SJSA1 (cell line): ENCODE measurements at regions not wholly inside any gene's neighbourhood (a gene's known extent, or its start where the extent isn't known, plus 50 kb on each side); places are given as distances from the start of the nearest gene placed in this dataset.
"Not testable (repeated sequence)": the region's sequence is repeated elsewhere in the genome, so short reads cannot be mapped to it uniquely, and the experiment has no call there.

ENCODE experiments used
- DNase-seq, 2 experiments: peaks; one replicate each; pipeline ENCODE4 v3.0.0-alpha.2; 2015 to 2020; ENCODE audit warnings: low spot score in 2 of 2, low read depth in 1 of 2
- H3K27ac ChIP-seq: fragments of 250-450 bp; sonication (Bioruptor Pico); 2 replicates; pipeline ENCODE4 v1.5.1; 2020; ENCODE audit warnings: mild to moderate bottlenecking, moderate library complexity
- H3K27me3 ChIP-seq: fragments of 250-450 bp; sonication (Bioruptor Pico); replicated peaks from 2 replicates; pipeline ENCODE4 v1.5.1; 2020; ENCODE audit warnings: mild to moderate bottlenecking, moderate library complexity
- H3K36me3 ChIP-seq: fragments of 250-450 bp; sonication (Bioruptor Pico); 2 replicates; pipeline ENCODE4 v1.5.1; 2020; ENCODE audit warnings: mild to moderate bottlenecking
- H3K4me1 ChIP-seq: fragments of 250-450 bp; sonication (Bioruptor Pico); replicated peaks from 2 replicates; pipeline ENCODE4 v1.6.1; 2021; ENCODE audit warnings: mild to moderate bottlenecking
- H3K4me3 ChIP-seq: fragments of 250-450 bp; sonication (Bioruptor Pico); 2 replicates; pipeline ENCODE4 v1.5.1; 2020; ENCODE audit warnings: mild to moderate bottlenecking
- H3K9me3 ChIP-seq: fragments of 250-450 bp; sonication (Bioruptor Pico); replicated peaks from 2 replicates; pipeline ENCODE4 v1.5.1; 2020; ENCODE audit warnings: mild to moderate bottlenecking

DNA sequence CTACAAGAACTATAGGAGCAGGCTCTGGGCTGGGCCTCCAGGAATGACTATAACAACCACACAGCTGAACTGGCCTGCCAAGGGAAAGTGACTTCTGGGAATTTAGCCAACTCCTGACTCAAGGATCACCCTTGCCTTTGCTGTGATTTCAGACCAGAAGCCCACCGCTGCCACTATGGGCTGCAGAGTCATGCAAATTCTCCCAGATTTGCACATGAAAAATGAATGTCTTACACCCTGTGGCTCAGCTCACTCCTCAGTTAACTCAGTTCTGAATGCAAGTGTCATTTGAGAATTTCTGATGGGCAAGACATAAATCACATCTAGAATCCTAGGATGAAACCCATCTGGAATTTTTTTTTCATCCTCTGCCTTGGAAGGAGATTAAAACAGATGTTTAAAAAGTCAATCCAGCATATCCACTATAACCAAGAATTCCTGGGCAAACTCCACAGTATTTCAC lies 186.5 kb upstream of the BET1 start:
- Histone ChIP-seq H3K4me3 (no peak overlapping the region), H3K27me3 (no peaks in the 10 kb centered on the region; the same call in 1 of the 2 replicates), H3K4me1 (peaks cover 12% of the 10 kb centered on the region), H3K9me3 (0 out of 2 replicates have a peak, but pooled peaks cover 2% of the 10 kb centered on the region), H3K36me3 (no peaks in the 10 kb centered on the region), H3K27ac (0 out of 2 replicates have a peak overlapping the region, but pooled peaks have one; percentile 21)
- DNase-seq, result peak; percentile 61 to 77

DNA sequence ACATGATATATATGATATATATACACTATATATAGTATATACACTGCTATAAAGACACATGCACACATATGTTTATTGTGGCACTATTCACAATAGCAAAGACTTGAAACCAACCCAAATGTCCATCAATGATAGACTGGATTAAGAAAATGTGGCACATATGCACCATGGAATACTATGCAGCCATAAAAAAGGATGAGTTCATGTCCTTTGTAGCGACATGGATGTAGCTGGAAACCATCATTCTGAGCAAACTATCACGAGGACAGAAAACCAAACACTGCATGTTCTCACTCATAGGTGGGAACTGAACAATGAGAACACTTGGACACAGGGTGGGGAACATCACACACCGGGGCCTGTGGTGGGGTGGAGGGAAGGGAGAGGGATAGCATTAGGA lies 190.3 kb upstream of the BET1 start:
- not testable (repeated sequence) for H3K9me3 ChIP-seq, DNase-seq, H3K4me3 ChIP-seq, H3K36me3 ChIP-seq, H3K27me3 ChIP-seq, H3K27ac ChIP-seq
- peaks cover 12% of the 10 kb centered on the region for H3K4me1 ChIP-seq

DNA sequence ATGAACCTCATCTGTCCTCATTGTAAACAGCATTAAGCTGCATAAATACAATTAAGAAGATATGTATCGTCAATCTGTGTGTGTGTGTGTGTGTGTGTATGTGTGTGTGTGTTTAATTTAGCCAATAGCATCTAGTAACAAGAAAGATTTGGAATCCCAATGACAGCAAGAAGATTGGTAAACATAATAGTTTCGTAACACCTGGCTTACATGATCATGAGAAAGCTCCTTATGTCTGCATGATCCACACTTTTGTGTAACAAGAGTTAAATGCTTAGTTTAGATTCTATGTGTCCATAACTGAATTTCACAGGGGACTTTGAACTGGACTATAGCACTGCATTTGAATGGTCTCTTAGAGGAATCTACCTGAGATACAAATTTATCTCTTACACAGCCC lies 191.0 kb upstream of the BET1 start:
- DNase-seq, result no peak
- H3K36me3 ChIP-seq, result no peaks in the 10 kb centered on the region
- no peaks in the 10 kb centered on the region for H3K9me3 ChIP-seq

DNA sequence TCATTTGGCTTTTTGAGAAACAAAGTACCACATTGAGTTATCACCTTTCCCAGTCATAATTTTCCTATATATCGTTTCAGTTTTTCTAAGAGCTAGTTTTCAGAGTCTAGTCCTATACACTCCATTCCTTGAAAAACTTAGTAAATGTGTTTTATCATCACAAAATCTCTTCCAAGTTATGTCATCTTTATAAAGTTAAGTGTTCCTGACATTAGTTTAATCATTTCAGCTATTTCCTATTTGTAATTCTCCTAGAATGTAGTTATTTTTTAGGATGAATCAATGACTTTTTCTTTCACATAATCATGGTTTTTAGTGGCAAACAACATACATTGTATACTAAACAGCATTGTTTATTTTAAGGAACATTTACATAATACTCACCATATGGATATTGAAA lies 191.7 kb upstream of the BET1 start:
- DNase-seq, result no peak
- H3K27me3 ChIP-seq, result no peaks in the 10 kb centered on the region; the same call in 1 of the 2 replicates
- no peak overlapping the region for H3K4me3 ChIP-seq
- H3K27ac ChIP-seq, result no peak overlapping the region
- H3K4me1 ChIP-seq, result peaks cover 4% of the 10 kb centered on the region
- H3K36me3 ChIP-seq, result no peaks in the 10 kb centered on the region
- H3K9me3 ChIP-seq, result no peaks in the 10 kb centered on the region

More for the DNA sequence above, 191.0 kb upstream of the BET1 start:
- peaks cover 10% of the 10 kb centered on the region for H3K4me1 ChIP-seq
- no peak overlapping the region for H3K27ac ChIP-seq
- no peaks in the 10 kb centered on the region; the same call in 1 of the 2 replicates for H3K27me3 ChIP-seq
- H3K4me3 ChIP-seq, result no peak overlapping the region

DNA sequence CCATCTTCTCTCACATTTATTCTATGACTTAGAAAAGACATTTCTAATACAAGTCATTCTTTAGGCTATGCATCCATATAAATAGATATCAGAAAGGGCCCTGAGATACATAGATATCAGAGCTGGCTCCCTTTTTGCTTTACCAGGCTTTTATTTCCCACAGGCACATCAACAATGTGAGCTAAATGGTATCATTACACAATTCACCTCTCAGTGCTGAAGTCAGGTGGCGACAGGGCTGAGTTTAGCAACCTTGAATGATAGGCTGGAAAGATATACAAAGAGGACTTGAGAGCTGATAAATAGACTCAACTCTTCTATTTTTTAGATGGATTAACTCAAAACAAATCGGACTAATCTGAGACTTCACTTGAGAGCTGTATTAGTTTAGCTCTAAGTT lies 189.2 kb upstream of the COL1A2 start:
- no peak for DNase-seq
- Histone ChIP-seq H3K27ac (no peak overlapping the region), H3K4me3 (no peak overlapping the region), H3K9me3 (no peaks in the 10 kb centered on the region), H3K27me3 (no peaks in the 10 kb centered on the region), H3K36me3 (no peaks in the 10 kb centered on the region), H3K4me1 (no peaks in the 10 kb centered on the region)

DNA sequence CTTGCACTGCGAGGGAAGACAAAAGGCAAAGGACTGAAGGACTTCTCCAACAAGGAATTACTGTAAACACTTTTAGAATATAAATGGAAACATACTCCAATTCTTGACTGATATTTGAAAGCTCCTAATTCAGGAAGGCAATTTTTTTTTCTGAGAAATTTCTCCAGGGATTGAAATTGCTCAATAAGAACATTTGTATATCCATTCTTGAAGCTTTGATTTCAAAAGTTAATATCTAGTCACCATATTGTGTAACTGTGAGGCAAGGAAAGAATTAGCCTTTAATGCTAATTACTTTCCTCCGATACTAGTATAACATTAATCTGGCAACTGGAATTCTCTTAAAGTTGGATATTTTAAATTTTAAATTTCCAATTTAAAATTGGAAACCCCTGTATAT lies 188.4 kb upstream of the COL1A2 start:
- Histone ChIP-seq H3K9me3 (no peaks in the 10 kb centered on the region), H3K4me3 (no peak overlapping the region), H3K27me3 (no peaks in the 10 kb centered on the region), H3K27ac (no peak overlapping the region), H3K4me1 (no peaks in the 10 kb centered on the region), H3K36me3 (no peaks in the 10 kb centered on the region)
- no peak for DNase-seq

DNA sequence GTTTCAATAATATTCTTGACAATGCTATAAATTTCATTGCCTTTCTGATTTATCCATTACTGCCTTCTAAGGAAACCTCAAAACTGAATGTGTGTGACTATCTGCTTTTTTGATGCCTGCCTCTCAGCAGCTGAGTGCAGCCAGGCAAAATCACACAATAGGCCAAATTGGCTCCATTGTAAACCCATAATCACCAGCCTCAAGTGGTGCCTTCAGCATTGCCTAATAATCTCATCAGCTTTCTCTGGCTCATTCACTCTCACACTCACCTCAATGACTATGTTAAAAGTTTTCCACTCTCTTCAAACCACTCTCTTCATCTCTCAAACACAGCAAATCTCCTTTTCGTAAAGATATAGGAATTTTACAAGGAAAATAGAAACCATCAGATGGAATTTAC lies 182.5 kb upstream of the COL1A2 start:
- Histone ChIP-seq H3K4me3 (no peak overlapping the region), H3K4me1 (no peaks in the 10 kb centered on the region), H3K36me3 (no peaks in the 10 kb centered on the region), H3K27me3 (no peaks in the 10 kb centered on the region), H3K27ac (no peak overlapping the region), H3K9me3 (no peaks in the 10 kb centered on the region)
- no peak for DNase-seq

DNA sequence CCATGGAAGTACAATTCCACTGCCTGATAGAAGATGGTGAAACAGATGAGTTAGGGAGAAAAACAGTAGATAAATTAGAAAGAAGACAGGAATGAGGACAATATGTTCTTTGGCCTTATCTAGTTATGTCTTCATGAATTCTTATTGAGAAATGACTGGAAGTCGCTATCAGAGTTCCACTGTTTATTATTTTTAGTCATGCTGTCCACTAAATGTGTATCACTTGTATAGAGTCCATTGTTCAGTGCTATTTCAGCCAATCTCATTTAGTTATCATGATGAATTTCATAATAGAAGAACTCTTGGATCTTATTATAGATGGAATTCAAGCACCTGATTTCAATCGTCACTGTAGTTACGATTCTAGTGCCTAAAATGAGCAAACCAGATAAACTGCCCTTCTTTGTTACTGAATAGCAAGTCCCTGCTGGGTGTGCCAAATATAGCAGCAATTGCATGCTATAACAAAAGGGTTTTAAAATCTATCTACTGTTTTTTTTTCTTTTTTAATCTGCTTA lies 177.7 kb upstream of the COL1A2 start:
- Histone ChIP-seq H3K27me3 (no peaks in the 10 kb centered on the region), H3K36me3 (no peaks in the 10 kb centered on the region), H3K4me3 (no peak overlapping the region), H3K27ac (no peak overlapping the region), H3K4me1 (no peaks in the 10 kb centered on the region), H3K9me3 (no peaks in the 10 kb centered on the region)
- DNase-seq, result no peak

DNA sequence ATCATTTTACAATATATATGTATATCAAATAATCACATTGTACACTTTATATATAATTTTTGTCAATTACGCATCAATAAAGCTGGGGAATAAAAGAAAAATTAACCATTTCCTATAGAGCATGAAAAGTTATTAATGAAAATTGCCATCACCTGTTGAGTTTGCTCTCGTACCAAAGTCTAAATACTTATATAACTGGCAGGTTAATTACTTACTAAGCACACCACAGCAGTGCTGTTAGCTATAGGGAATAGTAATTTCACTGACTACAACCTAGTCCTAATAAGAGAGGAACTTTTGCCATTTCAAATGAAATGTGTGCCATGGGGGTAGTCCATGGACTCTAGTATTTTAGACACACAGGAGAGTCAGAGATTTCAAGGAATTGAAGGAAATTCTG lies 176.9 kb upstream of the COL1A2 start:
- Histone ChIP-seq H3K27me3 (no peaks in the 10 kb centered on the region), H3K4me3 (no peak overlapping the region), H3K9me3 (no peaks in the 10 kb centered on the region), H3K27ac (no peak overlapping the region), H3K36me3 (no peaks in the 10 kb centered on the region), H3K4me1 (no peaks in the 10 kb centered on the region)
- DNase-seq, result no peak

DNA sequence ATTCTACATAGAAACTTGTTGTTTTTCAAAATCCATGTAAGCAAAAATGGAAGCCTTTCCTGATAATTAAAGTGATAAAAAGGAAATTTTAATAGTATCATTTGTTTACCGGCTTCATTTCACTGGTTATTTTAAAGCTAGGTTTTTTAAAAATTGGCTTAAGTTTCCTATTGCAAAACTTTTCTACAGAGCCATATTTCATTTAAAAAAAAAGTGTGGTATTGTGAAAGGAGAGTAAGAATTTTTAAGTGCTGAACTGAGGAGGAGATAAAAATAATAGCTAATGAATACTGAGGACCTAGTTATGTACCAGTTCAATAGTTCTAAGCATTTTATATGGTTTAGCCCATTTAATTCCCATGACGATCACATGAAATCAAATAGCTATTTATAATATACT lies 172.2 kb upstream of the COL1A2 start:
- no peaks in the 10 kb centered on the region for H3K36me3 ChIP-seq
- peaks cover 7% of the 10 kb centered on the region for H3K4me1 ChIP-seq
- no peaks in the 10 kb centered on the region for H3K9me3 ChIP-seq
- no peak overlapping the region for H3K4me3 ChIP-seq
- no peaks in the 10 kb centered on the region for H3K27me3 ChIP-seq
- no peak overlapping the region for H3K27ac ChIP-seq
- DNase-seq, result no peak

DNA sequence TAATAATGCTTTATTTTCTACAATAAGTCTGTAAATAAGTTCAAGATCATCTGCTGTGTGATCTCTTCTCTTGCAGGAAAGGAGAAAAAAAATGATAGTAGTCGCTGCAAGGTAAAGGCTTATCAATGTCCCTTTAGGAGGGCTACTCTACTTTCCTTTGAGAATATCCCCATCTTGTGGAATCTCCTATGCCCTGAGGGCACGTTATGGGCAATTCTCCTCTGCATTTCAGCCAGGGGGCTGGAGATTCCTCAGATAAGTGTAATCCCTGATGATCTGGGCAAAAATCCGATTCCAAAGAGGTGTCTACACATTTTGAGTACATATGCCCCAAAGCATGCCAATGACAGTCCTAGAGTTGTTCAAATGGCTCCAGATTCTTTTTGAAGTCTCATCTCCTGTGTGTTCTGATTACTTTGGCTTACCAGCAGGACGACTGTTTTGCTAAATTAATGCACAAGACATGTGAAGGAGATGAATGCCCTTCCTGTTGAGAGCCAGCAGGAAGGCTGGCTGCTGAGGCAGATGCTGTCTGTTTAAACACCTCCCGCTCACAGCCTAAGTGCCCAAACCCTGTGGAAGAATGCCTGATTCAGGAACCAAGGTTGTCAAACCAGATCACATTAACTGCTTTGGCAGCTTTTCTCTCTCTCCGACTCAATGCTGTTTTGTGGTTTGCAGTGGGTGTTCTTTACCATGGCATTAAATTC lies 171.2 kb upstream of the COL1A2 start:
- Histone ChIP-seq H3K4me1 (peaks cover 7% of the 10 kb centered on the region), H3K36me3 (no peaks in the 10 kb centered on the region), H3K27ac (no peak overlapping the region), H3K4me3 (no peak overlapping the region), H3K27me3 (no peaks in the 10 kb centered on the region), H3K9me3 (no peaks in the 10 kb centered on the region)
- DNase-seq, result peak; percentile 48 to 68

DNA sequence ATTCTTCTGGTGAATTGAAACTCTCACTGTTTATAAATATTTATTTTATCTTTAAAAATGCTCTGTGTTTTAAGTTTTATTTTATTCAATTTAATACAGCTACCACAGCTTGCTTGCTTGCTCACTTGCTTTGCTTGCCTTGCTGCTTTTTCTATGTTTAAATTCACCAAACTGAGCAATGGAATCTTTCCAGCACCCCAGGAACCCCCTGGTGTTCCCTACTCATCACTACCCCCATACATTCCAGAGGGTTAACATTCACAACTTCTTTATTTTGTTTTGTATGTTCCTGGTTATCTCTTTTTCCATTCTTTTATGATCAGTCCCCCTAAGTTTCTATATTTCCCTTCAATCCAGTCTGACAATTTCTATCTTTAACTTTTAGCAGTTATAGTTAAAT lies 166.5 kb upstream of the COL1A2 start:
- Histone ChIP-seq H3K4me1 (peaks cover 7% of the 10 kb centered on the region), H3K36me3 (no peaks in the 10 kb centered on the region), H3K4me3 (no peak overlapping the region), H3K27ac (no peak overlapping the region), H3K27me3 (no peaks in the 10 kb centered on the region), H3K9me3 (no peaks in the 10 kb centered on the region)
- DNase-seq, result no peak

DNA sequence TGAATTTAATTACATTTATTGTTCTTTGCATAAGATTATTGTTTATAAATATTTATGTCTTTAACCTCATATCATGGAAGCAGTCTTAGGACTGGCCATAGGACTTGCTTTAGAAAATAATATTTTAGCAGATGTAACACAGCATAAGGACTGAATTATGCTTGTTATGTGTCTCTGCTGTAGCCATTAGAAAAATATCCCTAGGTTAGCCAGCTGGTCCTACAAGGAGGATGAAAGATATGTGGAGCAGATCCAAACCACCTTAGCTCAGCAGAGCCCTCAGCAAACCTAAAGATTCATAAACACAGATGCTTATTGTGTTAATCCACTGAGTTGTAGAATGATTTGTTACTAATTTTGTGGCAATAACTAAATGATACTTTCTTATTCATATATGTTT lies 166.0 kb upstream of the COL1A2 start:
- Histone ChIP-seq H3K27ac (no peak overlapping the region), H3K36me3 (no peaks in the 10 kb centered on the region), H3K4me3 (no peak overlapping the region), H3K27me3 (no peaks in the 10 kb centered on the region), H3K9me3 (no peaks in the 10 kb centered on the region), H3K4me1 (peaks cover 3% of the 10 kb centered on the region)
- DNase-seq, result no peak

DNA sequence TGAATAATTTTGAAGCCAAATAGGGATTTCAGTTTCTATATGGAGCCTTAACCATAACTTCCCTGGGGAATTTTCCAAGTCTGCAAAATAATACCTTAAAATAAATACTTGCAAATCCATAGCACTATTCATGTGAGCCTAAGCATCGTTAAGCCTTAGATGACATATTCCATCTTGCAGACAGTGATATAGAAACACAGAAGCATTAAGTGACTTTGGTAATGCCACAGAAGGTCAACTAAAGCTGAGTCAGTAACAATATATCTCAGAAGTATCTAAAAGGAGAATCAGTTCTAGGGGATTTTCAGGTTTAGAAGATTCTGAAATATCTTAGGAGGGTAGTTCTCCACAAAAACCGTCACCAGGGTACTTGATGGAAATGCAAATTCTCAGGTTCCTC lies 163.4 kb upstream of the COL1A2 start:
- Histone ChIP-seq H3K9me3 (no peaks in the 10 kb centered on the region), H3K4me3 (no peak overlapping the region), H3K27me3 (no peaks in the 10 kb centered on the region), H3K36me3 (no peaks in the 10 kb centered on the region), H3K4me1 (no peaks in the 10 kb centered on the region), H3K27ac (no peak overlapping the region)
- no peak for DNase-seq

DNA sequence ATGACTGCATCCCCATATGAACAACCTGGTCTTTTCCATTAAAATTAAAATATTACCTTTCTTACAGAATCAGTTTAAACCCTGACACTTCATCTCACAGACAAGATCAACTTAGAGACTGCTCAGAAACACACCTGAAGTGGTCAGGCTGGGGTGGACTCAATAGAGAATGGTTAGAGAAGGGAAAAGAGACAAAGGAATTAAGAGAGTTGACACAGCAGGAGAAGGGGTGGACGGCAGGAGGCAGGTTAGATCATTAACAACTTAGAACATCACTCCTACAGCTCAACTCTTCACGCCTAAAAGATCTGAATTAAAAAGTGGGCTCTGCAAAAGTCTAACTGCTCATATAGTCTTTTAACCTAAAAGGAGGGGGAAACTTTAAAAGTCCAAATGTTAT lies 157.7 kb upstream of the COL1A2 start:
- no peak overlapping the region for H3K27ac ChIP-seq
- H3K4me3 ChIP-seq, result no peak overlapping the region
- H3K27me3 ChIP-seq, result no peaks in the 10 kb centered on the region
- no peaks in the 10 kb centered on the region; the same call in 1 of the 2 replicates for H3K4me1 ChIP-seq
- no peaks in the 10 kb centered on the region for H3K9me3 ChIP-seq
- H3K36me3 ChIP-seq, result no peaks in the 10 kb centered on the region
- DNase-seq, result no peak
